ENCODE measurements at regions not wholly inside any gene's neighbourhood (a gene's known extent, or its start where the extent isn't known, plus 50 kb on each side); places are given as distances from the start of the nearest gene placed in this dataset.

DNA sequence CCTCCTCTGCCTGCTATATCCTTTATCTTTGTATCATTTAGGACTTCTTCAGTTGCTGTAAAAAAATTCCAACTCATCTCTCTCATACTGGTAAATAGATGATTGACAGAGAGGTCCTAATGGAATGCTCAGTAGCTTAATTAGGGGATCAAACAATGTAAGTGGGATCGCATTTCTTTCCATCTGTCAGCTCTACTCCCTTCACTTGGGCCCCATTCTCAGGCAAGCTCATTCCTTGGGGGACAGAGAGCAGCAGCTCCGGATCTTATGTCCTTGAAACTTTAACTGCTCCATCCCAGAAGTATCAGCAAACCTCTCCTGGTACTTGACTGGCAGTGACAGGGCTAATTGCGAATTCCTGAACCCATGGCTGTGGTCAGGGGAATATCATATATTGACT, 146.7 kb downstream of the YTHDC2 start:
- in situ Hi-C loops (cut with MboI; ENCODE audit: low sequenced_read_pairs) (no loop called here), intact Hi-C loops (cut with micrococcal nuclease) (no loop called here), dilution Hi-C loops (cut with HindIII; ENCODE audit: low sequenced_read_pairs, unreplicated experiment) (no loop called here)
- Histone ChIP-seq H3K4ac (ENCODE audit: low read depth, low read length) (no peak overlapping the region), H4K5ac (ENCODE audit: low read depth, low read length) (no peak overlapping the region), H2BK120ac (ENCODE audit: low read depth, low read length) (no peak overlapping the region), H3K79me1 (ENCODE audit: low read depth in 1 of 2, low read length in 2 of 2) (no peaks in the 10 kb centered on the region), H3K4me1 (ENCODE audit: control insufficient read depth, insufficient read depth, low read length) (no peaks in the 10 kb centered on the region), H2AFZ (replicated peaks; ENCODE audit: low read length, poor library complexity) (no peak overlapping the region), H4K91ac (ENCODE audit: insufficient read depth, low read depth, low read length) (no peak overlapping the region), H3K27me3 (ENCODE audit: control insufficient read depth, insufficient read depth, low read length) (peaks cover 2% of the 10 kb centered on the region; the same call in 1 of the 2 replicates), H3K23ac (ENCODE audit: low read depth, low read length) (no peak overlapping the region), H2BK20ac (ENCODE audit: low read depth, low read length) (no peak overlapping the region), H3K18ac (ENCODE audit: low read depth, low read length) (no peak overlapping the region), H2BK15ac (ENCODE audit: low read depth, low read length) (no peak overlapping the region), H3K9me1 (ENCODE audit: insufficient read depth, low read length) (no peaks in the 10 kb centered on the region), H2BK5ac (ENCODE audit: low read depth, low read length, poor library complexity, severe bottlenecking) (no peak overlapping the region), H3K56ac (ENCODE audit: extremely low read depth, insufficient read depth, low read length) (no peak overlapping the region), H3K9ac (ENCODE audit: low read depth, low read length) (no peak overlapping the region), H4K8ac (ENCODE audit: low read depth in 2 of 2, low read length in 2 of 2) (no peak overlapping the region), H2AK5ac (ENCODE audit: low read depth, low read length) (no peak overlapping the region), H2AK9ac (replicated peaks; ENCODE audit: low read depth, low read length, poor library complexity) (no peak overlapping the region), H4K20me1 (ENCODE audit: insufficient read depth, low read length) (no peaks in the 10 kb centered on the region), H3K14ac (replicated peaks; ENCODE audit: low read depth, low read length) (no peak overlapping the region), H3K4me2 (ENCODE audit: low read depth, low read length) (no peak overlapping the region), H3K9me3 (ENCODE audit: control insufficient read depth, insufficient read depth, low read length) (no peaks in the 10 kb centered on the region), H3K27ac (ENCODE audit: insufficient read depth, low read length) (no peak overlapping the region), H3K36me3 (ENCODE audit: control insufficient read depth, insufficient read depth, low read length) (no peaks in the 10 kb centered on the region), H3K4me3 (ENCODE audit: insufficient read depth, low read depth, low read length) (no peak overlapping the region)
- BruUV-seq (replicated peaks): no TSS peak
- ATAC-seq (ENCODE audit: low read depth) (no peak), DNase-seq (no peak)
- ChIA-PET POLR2A (ENCODE audit: unreplicated experiment) (no interaction called here), CTCF (no interaction called here)
- TF ChIP-seq, protein P1, sequence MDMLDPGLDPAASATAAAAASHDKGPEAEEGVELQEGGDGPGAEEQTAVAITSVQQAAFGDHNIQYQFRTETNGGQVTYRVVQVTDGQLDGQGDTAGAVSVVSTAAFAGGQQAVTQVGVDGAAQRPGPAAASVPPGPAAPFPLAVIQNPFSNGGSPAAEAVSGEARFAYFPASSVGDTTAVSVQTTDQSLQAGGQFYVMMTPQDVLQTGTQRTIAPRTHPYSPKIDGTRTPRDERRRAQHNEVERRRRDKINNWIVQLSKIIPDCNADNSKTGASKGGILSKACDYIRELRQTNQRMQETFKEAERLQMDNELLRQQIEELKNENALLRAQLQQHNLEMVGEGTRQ (IDR thresholded peaks at IDR 0.05; ENCODE audit: low read depth, low read length): no peak
- TF ChIP-seq MAFK (IDR thresholded peaks at IDR 0.05; ENCODE audit: low read depth, low read length) (no peak), RFX5 (IDR thresholded peaks at IDR 0.05; ENCODE audit: low read depth, low read length) (no peak), RAD21 (IDR thresholded peaks at IDR 0.05; ENCODE audit: low read length) (no peak)
- whole genome bisulfite sequencing, 2 experiments (ENCODE audit: extremely low coverage in 2 of 2, insufficient read length in 1 of 2): no CpG with 5 or more reads among the region's 3 CpGs
